ENCODE measurements at regions not wholly inside any gene's neighbourhood (a gene's known extent, or its start where the extent isn't known, plus 50 kb on each side); places are given as distances from the start of the nearest gene placed in this dataset.
"Not testable (repeated sequence)": the region's sequence is repeated elsewhere in the genome, so short reads cannot be mapped to it uniquely, and the experiment has no call there.

GRCh38 chr9:102237094-102237493, 498.6 kb upstream of the GRIN3A start:
- no peaks in the 10 kb centered on the region for H3K27me3 Mint-ChIP-seq (ENCODE audit: insufficient read depth, low read depth)
- no peaks in the 10 kb centered on the region for H3K36me3 Mint-ChIP-seq
- no peaks in the 10 kb centered on the region for H3K9me3 Mint-ChIP-seq
- no peak overlapping the region for H3K4me2 ChIP-seq
- no peaks in the 10 kb centered on the region for H3F3A ChIP-seq (ENCODE audit: low read depth)
- no peak overlapping the region for H3K27ac ChIP-seq
- H3K27me3 ChIP-seq, result no peaks in the 10 kb centered on the region
- H3K79me2 ChIP-seq (ENCODE audit: low read depth), result no peaks in the 10 kb centered on the region
- no peak overlapping the region for H3K4me3 ChIP-seq
- H3K9me3 ChIP-seq (ENCODE audit: low read depth), result peaks cover 8% of the 10 kb centered on the region
- DNase-seq (ENCODE audit: low spot score), result no peak
- no peak overlapping the region for H2AFZ ChIP-seq (replicated peaks)
- no peak for TF ChIP-seq EZH2 (IDR thresholded peaks at IDR 0.05)
- no peak for TF ChIP-seq EZH2phosphoT487 (IDR thresholded peaks at IDR 0.05)
- TF ChIP-seq CTCF (IDR thresholded peaks at IDR 0.05), result no peak
- no peaks in the 10 kb centered on the region for H3K4me1 Mint-ChIP-seq
- no peak overlapping the region for H3K9ac ChIP-seq
- no peak overlapping the region for H3K27ac Mint-ChIP-seq
- H4K20me1 ChIP-seq (ENCODE audit: low read depth), result no peaks in the 10 kb centered on the region
- H3K4me1 ChIP-seq, result no peaks in the 10 kb centered on the region
- H3K36me3 ChIP-seq, result no peaks in the 10 kb centered on the region
- no peak overlapping the region for H3K4me3 Mint-ChIP-seq

- H3F3A ChIP-seq (ENCODE audit: low read depth); H3K4me2 ChIP-seq; H3K27ac ChIP-seq; H3K9ac ChIP-seq; H3K27ac Mint-ChIP-seq; H3K4me3 ChIP-seq; DNase-seq (ENCODE audit: low spot score); H3K9me3 Mint-ChIP-seq; H3K4me1 Mint-ChIP-seq; H3K36me3 Mint-ChIP-seq; H4K20me1 ChIP-seq (ENCODE audit: low read depth); H3K36me3 ChIP-seq; H2AFZ ChIP-seq (replicated peaks); H3K9me3 ChIP-seq (ENCODE audit: low read depth); H3K4me3 Mint-ChIP-seq; H3K27me3 Mint-ChIP-seq (ENCODE audit: insufficient read depth, low read depth); H3K27me3 ChIP-seq; H3K79me2 ChIP-seq (ENCODE audit: low read depth); H3K4me1 ChIP-seq: not testable (repeated sequence)
Measured at GRCh38 chr9:102227416-102227815, 489.0 kb upstream of the GRIN3A start.

GRCh38 chr9:102225841-102226441, 487.5 kb upstream of the GRIN3A start:
- no peaks in the 10 kb centered on the region for H3K27me3 Mint-ChIP-seq (ENCODE audit: insufficient read depth, low read depth)
- Histone ChIP-seq H3K4me3 (no peak overlapping the region), H3K4me2 (no peak overlapping the region), H3K4me1 (no peaks in the 10 kb centered on the region), H3K79me2 (ENCODE audit: low read depth) (no peaks in the 10 kb centered on the region), H3K9ac (no peak overlapping the region), H3F3A (ENCODE audit: low read depth) (no peaks in the 10 kb centered on the region), H3K36me3 (no peaks in the 10 kb centered on the region), H4K20me1 (ENCODE audit: low read depth) (no peaks in the 10 kb centered on the region), H3K27ac (no peak overlapping the region), H3K27me3 (no peaks in the 10 kb centered on the region), H2AFZ (replicated peaks) (no peak overlapping the region), H3K9me3 (ENCODE audit: low read depth) (peaks cover 7% of the 10 kb centered on the region)
- H3K4me1 Mint-ChIP-seq, result peaks cover 5% of the 10 kb centered on the region
- TF ChIP-seq EZH2 (IDR thresholded peaks at IDR 0.05) (no peak), EZH2phosphoT487 (IDR thresholded peaks at IDR 0.05) (no peak), CTCF (IDR thresholded peaks at IDR 0.05) (no peak)
- H3K27ac Mint-ChIP-seq, result no peak overlapping the region
- H3K4me3 Mint-ChIP-seq, result no peak overlapping the region
- no peaks in the 10 kb centered on the region for H3K9me3 Mint-ChIP-seq
- DNase-seq (ENCODE audit: low spot score), result no peak
- H3K36me3 Mint-ChIP-seq, result no peaks in the 10 kb centered on the region

- H3K4me1 Mint-ChIP-seq; H3K36me3 Mint-ChIP-seq; H3K4me1 ChIP-seq; H3K79me2 ChIP-seq (ENCODE audit: low read depth); H4K20me1 ChIP-seq (ENCODE audit: low read depth); H3K27ac ChIP-seq; H3F3A ChIP-seq (ENCODE audit: low read depth); H3K27me3 ChIP-seq; H3K9me3 Mint-ChIP-seq; H3K27me3 Mint-ChIP-seq (ENCODE audit: insufficient read depth, low read depth); H3K9ac ChIP-seq; H3K36me3 ChIP-seq; H3K9me3 ChIP-seq (ENCODE audit: low read depth): not testable (repeated sequence)
- peak overlapping the region; percentile 98 for H3K27ac Mint-ChIP-seq
- H3K4me3 ChIP-seq, result peak overlapping the region; percentile 47
- H3K4me3 Mint-ChIP-seq, result peak overlapping the region; percentile 90
- peak overlapping the region; percentile 55 for H2AFZ ChIP-seq (replicated peaks)
- DNase-seq (ENCODE audit: low spot score), result peak; percentile 44
- H3K4me2 ChIP-seq, result peak overlapping the region; percentile 67
Measured at GRCh38 chr9:102223320-102224136, 485.1 kb upstream of the GRIN3A start.

All from neural progenitor cell (in vitro differentiated cells).